Nucleus accumbens (tissue), 56 donors: ENCODE measurements at regions not wholly inside any gene's neighbourhood (a gene's known extent, or its start where the extent isn't known, plus 50 kb on each side); places are given as distances from the start of the nearest gene placed in this dataset.
"Not testable (repeated sequence)": the region's sequence is repeated elsewhere in the genome, so short reads cannot be mapped to it uniquely, and the experiment has no call there.

Experiments
- DNase-seq, 56 donors: peaks; one replicate each; lab custom pipeline; 2025; lab: John Stamatoyannopoulos, UW

GRCh38 chr21:9760398-9761074 is 760.8 kb upstream of the TPTE start:
- DNase-seq: no peak

GRCh38 chr21:9763306-9763705 is 758.1 kb upstream of the TPTE start:
- DNase-seq: no peak

- DNase-seq: no peak
Observed at GRCh38 chr21:9763807-9764206, 757.6 kb upstream of the TPTE start.

GRCh38 chr21:9764294-9764693 is 757.1 kb upstream of the TPTE start:
- DNase-seq: not testable (repeated sequence)

- DNase-seq: not testable (repeated sequence)
Observed at GRCh38 chr21:9765538-9765937, 755.8 kb upstream of the TPTE start.

GRCh38 chr21:9766890-9767591 is 754.3 kb upstream of the TPTE start:
- DNase-seq: not testable (repeated sequence)

GRCh38 chr21:9767592-9768375 is 753.6 kb upstream of the TPTE start:
- no peak for DNase-seq

GRCh38 chr21:9768376-9769130 is 752.8 kb upstream of the TPTE start:
- DNase-seq: not testable (repeated sequence)

GRCh38 chr21:9769131-9769498 is 752.3 kb upstream of the TPTE start:
- DNase-seq: not testable (repeated sequence)

GRCh38 chr21:9769718-9770690 is 751.4 kb upstream of the TPTE start:
- not testable (repeated sequence) for DNase-seq

GRCh38 chr21:9771466-9772347 is 749.7 kb upstream of the TPTE start:
- not testable (repeated sequence) for DNase-seq

- no peak for DNase-seq
Observed at GRCh38 chr21:9772348-9772672, 749.1 kb upstream of the TPTE start.

GRCh38 chr21:9772877-9773420 is 748.4 kb upstream of the TPTE start:
- DNase-seq: not testable (repeated sequence)

GRCh38 chr21:9774347-9774746 is 747.0 kb upstream of the TPTE start:
- DNase-seq: no peak

GRCh38 chr21:9774901-9775593 is 746.3 kb upstream of the TPTE start:
- not testable (repeated sequence) for DNase-seq

- not testable (repeated sequence) for DNase-seq
Observed at GRCh38 chr21:9775877-9776276, 745.5 kb upstream of the TPTE start.

- not testable (repeated sequence) for DNase-seq
Observed at GRCh38 chr21:9776286-9777020, 744.9 kb upstream of the TPTE start.
